HEK293 (cell line): ENCODE measurements at regions not wholly inside any gene's neighbourhood (a gene's known extent, or its start where the extent isn't known, plus 50 kb on each side); places are given as distances from the start of the nearest gene placed in this dataset.

Experiments
- CTCF ChIP-seq: fragments of 450-650 bp; formaldehyde crosslinking; IDR thresholded peaks from 2 replicates; pipeline ENCODE4 v1.5.1; 2016; ENCODE audit warnings: missing biosample characterization, missing genetic modification characterization
- ZNF114 ChIP-seq: fragments of 450-650 bp; formaldehyde crosslinking; IDR thresholded peaks from 2 replicates; pipeline ENCODE4 v1.5.0; 2017; ENCODE audit warnings: missing biosample characterization, missing genetic modification characterization
- ZNF335 ChIP-seq: fragments of 450-650 bp; formaldehyde crosslinking; conservative IDR thresholded peaks from 2 replicates; pipeline ENCODE4 v1.5.1; 2016; ENCODE audit warnings: missing biosample characterization, missing genetic modification characterization
- ZSCAN18 ChIP-seq: fragments of 450-650 bp; formaldehyde crosslinking; IDR thresholded peaks from 2 replicates; pipeline ENCODE4 v1.5.1; 2016; ENCODE audit warnings: missing biosample characterization, missing genetic modification characterization

GRCh38 chr11:27599217-27599616 lies 92.6 kb upstream of the LIN7C start:
- no peak for TF ChIP-seq ZSCAN18 (tag by site-specific recombination)
- TF ChIP-seq ZNF335 (tag by site-specific recombination), result no peak
- TF ChIP-seq ZNF114 (tag by site-specific recombination), result no peak
- TF ChIP-seq CTCF (tag by site-specific recombination), result no peak
